Effector memory CD4-positive, alpha-beta T cell (primary cell): ENCODE measurements at regions not wholly inside any gene's neighbourhood (a gene's known extent, or its start where the extent isn't known, plus 50 kb on each side); places are given as distances from the start of the nearest gene placed in this dataset.
"Not testable (repeated sequence)": the region's sequence is repeated elsewhere in the genome, so short reads cannot be mapped to it uniquely, and the experiment has no call there.

ENCODE experiments used
- DNase-seq, 3 donors: peaks; one replicate each; pipeline ENCODE4 v3.0.0-alpha.2; 2020
- H3K27ac ChIP-seq: 2 replicates; pipeline ENCODE4 v1.7.0; 2013; ENCODE audit warnings: mild to moderate bottlenecking, low read length, moderate library complexity; ENCODE audit not compliant: insufficient read depth, poor library complexity, severe bottlenecking
- H3K27me3 ChIP-seq: replicated peaks from 2 replicates; pipeline ENCODE4 v1.7.0; 2013; ENCODE audit warnings: mild to moderate bottlenecking, low read length; ENCODE audit not compliant: insufficient read depth, control insufficient read depth, poor library complexity, severe bottlenecking
- H3K36me3 ChIP-seq: 2 replicates; pipeline ENCODE4 v1.7.0; 2013; ENCODE audit warnings: mild to moderate bottlenecking, low read length, moderate library complexity; ENCODE audit not compliant: control insufficient read depth, insufficient read depth
- H3K4me1 ChIP-seq: 2 replicates; pipeline ENCODE4 v1.7.0; 2013; ENCODE audit warnings: low read length, mild to moderate bottlenecking; ENCODE audit not compliant: control insufficient read depth, insufficient read depth, poor library complexity, severe bottlenecking
- H3K4me3 ChIP-seq: 2 replicates; pipeline ENCODE4 v1.7.0; 2013; ENCODE audit warnings: low read length, low read depth, mild to moderate bottlenecking; ENCODE audit not compliant: insufficient read depth, poor library complexity, severe bottlenecking
- H3K9me3 ChIP-seq: 2 replicates; pipeline ENCODE4 v1.7.0; 2013; ENCODE audit warnings: mild to moderate bottlenecking, low read length, moderate library complexity; ENCODE audit not compliant: control insufficient read depth

GRCh38 chr3:197364410-197365071, 66.1 kb upstream of the DLG1 start:
- Histone ChIP-seq H3K36me3 (no peaks in the 10 kb centered on the region), H3K27ac (no peak overlapping the region), H3K4me3 (no peak overlapping the region), H3K9me3 (no peaks in the 10 kb centered on the region), H3K27me3 (no peaks in the 10 kb centered on the region), H3K4me1 (no peaks in the 10 kb centered on the region)
- DNase-seq: no peak

GRCh38 chr3:197363553-197364409, 65.4 kb upstream of the DLG1 start:
- DNase-seq: no peak
- Histone ChIP-seq H3K4me3 (no peak overlapping the region), H3K4me1 (no peaks in the 10 kb centered on the region), H3K9me3 (no peaks in the 10 kb centered on the region), H3K36me3 (no peaks in the 10 kb centered on the region), H3K27ac (no peak overlapping the region), H3K27me3 (no peaks in the 10 kb centered on the region)

GRCh38 chr3:197362081-197362480, 63.7 kb upstream of the DLG1 start:
- H3K4me3 ChIP-seq: no peak overlapping the region
- H3K36me3 ChIP-seq: no peaks in the 10 kb centered on the region
- no peak for DNase-seq
- no peak overlapping the region for H3K27ac ChIP-seq
- H3K4me1 ChIP-seq: no peaks in the 10 kb centered on the region
- no peaks in the 10 kb centered on the region for H3K27me3 ChIP-seq
- H3K9me3 ChIP-seq: no peaks in the 10 kb centered on the region

- H3K27me3 ChIP-seq, DNase-seq, H3K4me3 ChIP-seq, H3K4me1 ChIP-seq, H3K9me3 ChIP-seq, H3K27ac ChIP-seq, H3K36me3 ChIP-seq: not testable (repeated sequence)
Measured at GRCh38 chr3:197360095-197360494, 61.7 kb upstream of the DLG1 start.

GRCh38 chr3:197359476-197359875, 61.1 kb upstream of the DLG1 start:
- not testable (repeated sequence) for DNase-seq, H3K9me3 ChIP-seq, H3K4me3 ChIP-seq, H3K27me3 ChIP-seq, H3K36me3 ChIP-seq, H3K4me1 ChIP-seq, H3K27ac ChIP-seq

- H3K4me3 ChIP-seq: no peak overlapping the region
- no peaks in the 10 kb centered on the region for H3K9me3 ChIP-seq
- H3K36me3 ChIP-seq: no peaks in the 10 kb centered on the region
- no peak for DNase-seq
- no peaks in the 10 kb centered on the region for H3K4me1 ChIP-seq
- H3K27ac ChIP-seq: no peak overlapping the region
- no peaks in the 10 kb centered on the region for H3K27me3 ChIP-seq
Measured at GRCh38 chr3:197356741-197357140, 58.3 kb upstream of the DLG1 start.

- DNase-seq: no peak
- H3K27ac ChIP-seq: no peak overlapping the region
- no peaks in the 10 kb centered on the region for H3K36me3 ChIP-seq
- no peaks in the 10 kb centered on the region for H3K4me1 ChIP-seq
- no peak overlapping the region for H3K4me3 ChIP-seq
- H3K9me3 ChIP-seq: no peaks in the 10 kb centered on the region
- H3K27me3 ChIP-seq: no peaks in the 10 kb centered on the region
Measured at GRCh38 chr3:197356275-197356674, 57.9 kb upstream of the DLG1 start.

GRCh38 chr3:197355713-197356112, 57.3 kb upstream of the DLG1 start:
- DNase-seq: no peak
- no peaks in the 10 kb centered on the region for H3K9me3 ChIP-seq
- no peaks in the 10 kb centered on the region for H3K4me1 ChIP-seq
- no peaks in the 10 kb centered on the region for H3K27me3 ChIP-seq
- H3K4me3 ChIP-seq: no peak overlapping the region
- H3K36me3 ChIP-seq: no peaks in the 10 kb centered on the region
- H3K27ac ChIP-seq: no peak overlapping the region

- Histone ChIP-seq H3K27ac (no peak overlapping the region), H3K4me3 (no peak overlapping the region), H3K4me1 (no peaks in the 10 kb centered on the region), H3K36me3 (no peaks in the 10 kb centered on the region), H3K9me3 (no peaks in the 10 kb centered on the region), H3K27me3 (no peaks in the 10 kb centered on the region)
- no peak for DNase-seq
Measured at GRCh38 chr3:197354568-197355001, 56.2 kb upstream of the DLG1 start.

- no peak for DNase-seq
- Histone ChIP-seq H3K36me3 (no peaks in the 10 kb centered on the region), H3K9me3 (no peaks in the 10 kb centered on the region), H3K4me1 (no peaks in the 10 kb centered on the region), H3K27me3 (no peaks in the 10 kb centered on the region), H3K4me3 (no peak overlapping the region), H3K27ac (no peak overlapping the region)
Measured at GRCh38 chr3:197353867-197354567, 55.6 kb upstream of the DLG1 start.
